Upper lobe of left lung (tissue), 4 donors: ENCODE measurements at regions not wholly inside any gene's neighbourhood (a gene's known extent, or its start where the extent isn't known, plus 50 kb on each side); places are given as distances from the start of the nearest gene placed in this dataset.
"Not testable (repeated sequence)": the region's sequence is repeated elsewhere in the genome, so short reads cannot be mapped to it uniquely, and the experiment has no call there.

Experiments
- CTCF ChIP-seq, 6 experiments: fragments of 450-650 bp in 4 of 6; fragments of 200-600 bp in 2 of 6; sonication (generic) in 2 of 6; IDR thresholded peaks; one replicate each; pipeline ENCODE4 v1.5.1; 2016 to 2019; ENCODE audit warnings: antibody characterized with exemption in 6 of 6
- EP300 ChIP-seq, 4 donors: sonication (generic); formaldehyde crosslinking; IDR thresholded peaks; one replicate each; pipeline ENCODE4 v1.5.1; 2017; ENCODE audit warnings: antibody characterized with exemption in 4 of 4, control low read depth in 2 of 4
- POLR2A ChIP-seq, 4 donors: fragments of 450-650 bp; IDR thresholded peaks; one replicate each; pipeline ENCODE4 v1.5.1; 2016 to 2017; ENCODE audit warnings: antibody characterized with exemption in 4 of 4, mild to moderate bottlenecking in 2 of 4

GRCh38 chr5:34377651-34378050 is 278.5 kb upstream of the RAI14 start:
- not testable (repeated sequence) for TF ChIP-seq POLR2A, CTCF, EP300 (IDR thresholded peaks at IDR 0.05)
